HepG2 (cell line): ENCODE measurements at regions not wholly inside any gene's neighbourhood (a gene's known extent, or its start where the extent isn't known, plus 50 kb on each side); places are given as distances from the start of the nearest gene placed in this dataset.

Experiments
- ELF3 ChIP-seq: IDR thresholded peaks from 2 replicates; pipeline ENCODE4 v1.6.1; 2016; ENCODE audit warnings: missing genetic modification reagents, missing compliant biosample characterization
- MZF1 ChIP-seq: sonication (generic); formaldehyde crosslinking; IDR thresholded peaks from 2 replicates; pipeline ENCODE4 v1.8.1; 2023; ENCODE audit warnings: mild to moderate bottlenecking, missing genetic modification reagents, borderline replicate concordance

- TF ChIP-seq ELF3 (no peak), MZF1 (CRISPR knock-in tag) (no peak)
Observed at GRCh38 chr6:130585587-130585986, 219.8 kb downstream of the TMEM200A start.
